ENCODE measurements at regions not wholly inside any gene's neighbourhood (a gene's known extent, or its start where the extent isn't known, plus 50 kb on each side); places are given as distances from the start of the nearest gene placed in this dataset.

DNA sequence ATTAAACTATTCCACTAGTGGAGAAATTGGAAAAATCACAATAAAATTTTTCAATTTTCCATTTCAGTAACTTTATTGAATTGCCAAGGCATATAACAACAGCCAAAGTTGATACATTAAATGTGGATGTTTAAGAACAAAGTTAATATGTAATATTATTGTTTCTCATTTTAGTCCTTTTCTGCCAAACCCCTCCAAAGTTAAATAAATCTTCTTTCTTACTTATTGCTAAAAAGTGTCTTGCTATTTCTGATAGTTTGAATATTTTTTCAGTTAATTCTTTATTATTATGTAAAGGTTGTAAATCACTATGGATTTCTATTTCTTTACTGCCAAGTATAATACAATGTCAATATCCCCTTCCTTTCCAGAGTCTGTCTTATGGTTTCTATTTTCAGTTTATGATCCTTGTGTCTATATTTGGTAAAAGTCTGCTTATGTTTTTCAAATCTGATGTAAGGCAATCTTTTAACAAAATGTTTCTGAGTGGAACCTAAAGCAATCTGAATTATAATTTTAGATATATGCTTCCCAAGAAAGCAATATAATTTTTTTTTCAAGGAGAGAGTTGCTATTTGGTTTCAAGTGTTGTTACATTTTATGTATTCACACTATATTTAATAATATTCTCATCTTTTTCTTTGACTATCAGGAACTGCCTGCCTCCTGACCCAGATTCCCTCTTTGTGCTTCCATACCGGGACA lies 80.3 kb upstream of the RHOBTB1 start:
- no peak overlapping the region for H3K18ac ChIP-seq (ENCODE audit: low read length)
- no peak overlapping the region for H3K27ac ChIP-seq (ENCODE audit: low read depth, low read length)
- DNase-seq, result no peak
- H2AFZ ChIP-seq (ENCODE audit: insufficient read depth, low read length, poor library complexity), result no peak overlapping the region
- no peaks in the 10 kb centered on the region for H3K36me3 ChIP-seq (ENCODE audit: control insufficient read depth in 1 of 2, insufficient read depth in 2 of 2, low read length in 2 of 2)
- H3K9me3 ChIP-seq (ENCODE audit: insufficient read depth, low read depth, low read length), result no peaks in the 10 kb centered on the region
- no CpG with 5 or more reads among the region's 1 CpG for WGBS (ENCODE audit: extremely low coverage, insufficient coverage, insufficient read length)
- H4K12ac ChIP-seq (ENCODE audit: low read depth, low read length), result no peak overlapping the region
- H4K8ac ChIP-seq (ENCODE audit: low read depth, low read length), result no peak overlapping the region
- H2BK5ac ChIP-seq (ENCODE audit: low read depth, low read length, poor library complexity), result no peak overlapping the region
- no peak overlapping the region for H3K9ac ChIP-seq (ENCODE audit: low read length)
- no peak overlapping the region for H2BK120ac ChIP-seq (ENCODE audit: insufficient read depth, low read length, poor library complexity)
- no peak overlapping the region for H2BK12ac ChIP-seq (ENCODE audit: low read length)
- no peak overlapping the region for H3K4me2 ChIP-seq (ENCODE audit: low read length)
- H3K4me1 ChIP-seq (ENCODE audit: control insufficient read depth in 1 of 2, insufficient read depth in 2 of 2, low read length in 2 of 2), result peaks cover 6% of the 10 kb centered on the region in 2 experiments
- H3K14ac ChIP-seq (ENCODE audit: low read length), result no peak overlapping the region
- H4K91ac ChIP-seq (ENCODE audit: low read depth, low read length), result no peak overlapping the region
- H3K79me2 ChIP-seq (ENCODE audit: control insufficient read depth, insufficient read depth, low read length, poor library complexity), result no peaks in the 10 kb centered on the region
- no peak overlapping the region for H3K4ac ChIP-seq (ENCODE audit: low read depth, low read length)
- H3K23ac ChIP-seq (ENCODE audit: low read length), result no peak overlapping the region
- no peaks in the 10 kb centered on the region for H3K27me3 ChIP-seq (ENCODE audit: insufficient read depth, low read length)
- no peak overlapping the region for H3K4me3 ChIP-seq (ENCODE audit: low read depth, low read length)
- H2AK5ac ChIP-seq (ENCODE audit: low read length), result no peak overlapping the region
- H3K79me1 ChIP-seq (ENCODE audit: low read length), result peaks cover 4% of the 10 kb centered on the region

DNA sequence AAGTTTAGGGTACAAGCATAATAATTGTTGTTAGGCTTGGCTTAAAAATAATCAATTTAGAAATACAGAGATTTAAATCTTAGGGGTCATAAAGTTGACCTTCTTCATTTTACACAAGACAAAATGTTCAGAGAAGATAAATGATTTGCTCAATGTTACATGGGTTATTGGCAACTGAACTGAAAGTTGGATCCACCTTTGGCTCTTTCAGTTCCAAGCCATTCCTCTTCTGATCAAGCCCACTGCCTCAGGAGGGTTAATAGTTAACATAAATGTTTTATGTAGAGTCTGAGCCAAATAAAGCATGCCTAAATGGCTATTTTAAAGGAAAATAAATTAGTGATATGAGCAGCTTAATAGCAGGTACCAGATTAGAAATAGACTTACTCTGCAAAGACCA lies 79.1 kb upstream of the RHOBTB1 start:
- Histone ChIP-seq H2BK12ac (ENCODE audit: low read length) (no peak overlapping the region), H3K4me2 (ENCODE audit: low read length) (no peak overlapping the region), H4K91ac (ENCODE audit: low read depth, low read length) (no peak overlapping the region), H3K14ac (ENCODE audit: low read length) (no peak overlapping the region), H3K79me2 (ENCODE audit: control insufficient read depth, insufficient read depth, low read length, poor library complexity) (no peaks in the 10 kb centered on the region), H3K27me3 (ENCODE audit: insufficient read depth, low read length) (no peaks in the 10 kb centered on the region), H3K4me3 (ENCODE audit: low read depth, low read length) (no peak overlapping the region), H3K4ac (ENCODE audit: low read depth, low read length) (no peak overlapping the region), H3K9me3 (ENCODE audit: insufficient read depth, low read depth, low read length) (no peaks in the 10 kb centered on the region), H2BK5ac (ENCODE audit: low read depth, low read length, poor library complexity) (no peak overlapping the region), H3K18ac (ENCODE audit: low read length) (no peak overlapping the region), H3K36me3 (ENCODE audit: control insufficient read depth in 1 of 2, insufficient read depth in 2 of 2, low read length in 2 of 2) (no peaks in the 10 kb centered on the region), H3K4me1 (ENCODE audit: control insufficient read depth in 1 of 2, insufficient read depth in 2 of 2, low read length in 2 of 2) (no peaks in the 10 kb centered on the region), H2BK120ac (ENCODE audit: insufficient read depth, low read length, poor library complexity) (no peak overlapping the region), H3K27ac (ENCODE audit: low read depth, low read length) (no peak overlapping the region), H2AK5ac (ENCODE audit: low read length) (no peak overlapping the region), H3K79me1 (ENCODE audit: low read length) (peaks cover 2% of the 10 kb centered on the region), H4K12ac (ENCODE audit: low read depth, low read length) (no peak overlapping the region), H3K23ac (ENCODE audit: low read length) (no peak overlapping the region), H3K9ac (ENCODE audit: low read length) (no peak overlapping the region), H2AFZ (ENCODE audit: insufficient read depth, low read length, poor library complexity) (no peak overlapping the region), H4K8ac (ENCODE audit: low read depth, low read length) (no peak overlapping the region)
- DNase-seq, result no peak

DNA sequence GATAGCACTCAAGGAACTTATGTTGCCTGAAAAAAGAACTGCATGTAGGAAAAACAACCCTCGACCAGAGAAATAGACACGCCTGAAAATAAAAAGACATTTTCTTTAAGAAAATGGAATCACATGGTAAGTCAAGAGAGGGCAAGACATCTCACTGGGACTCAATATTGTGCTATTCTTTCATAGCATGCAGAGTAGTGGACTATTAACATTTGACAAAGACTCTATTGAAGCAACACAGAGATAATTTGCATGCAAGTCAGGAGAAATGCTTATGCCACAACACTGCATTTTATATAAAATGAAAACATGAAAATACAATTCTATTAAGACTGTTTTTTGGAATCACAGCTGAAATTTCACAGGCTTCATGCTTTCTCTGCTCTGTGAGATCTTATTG lies 77.9 kb upstream of the RHOBTB1 start:
- no peak for DNase-seq
- no peak overlapping the region for H2BK12ac ChIP-seq (ENCODE audit: low read length)
- no peaks in the 10 kb centered on the region for H3K9me3 ChIP-seq (ENCODE audit: insufficient read depth, low read depth, low read length)
- H3K79me1 ChIP-seq (ENCODE audit: low read length), result peaks cover 2% of the 10 kb centered on the region
- H3K79me2 ChIP-seq (ENCODE audit: control insufficient read depth, insufficient read depth, low read length, poor library complexity), result no peaks in the 10 kb centered on the region
- no peak overlapping the region for H3K4ac ChIP-seq (ENCODE audit: low read depth, low read length)
- H4K12ac ChIP-seq (ENCODE audit: low read depth, low read length), result no peak overlapping the region
- H4K91ac ChIP-seq (ENCODE audit: low read depth, low read length), result no peak overlapping the region
- no peak overlapping the region for H3K14ac ChIP-seq (ENCODE audit: low read length)
- H3K4me2 ChIP-seq (ENCODE audit: low read length), result no peak overlapping the region
- no peak overlapping the region for H3K9ac ChIP-seq (ENCODE audit: low read length)
- H3K4me3 ChIP-seq (ENCODE audit: low read depth, low read length), result no peak overlapping the region
- H4K8ac ChIP-seq (ENCODE audit: low read depth, low read length), result no peak overlapping the region
- H2BK5ac ChIP-seq (ENCODE audit: low read depth, low read length, poor library complexity), result no peak overlapping the region
- H2AFZ ChIP-seq (ENCODE audit: insufficient read depth, low read length, poor library complexity), result no peak overlapping the region
- no peaks in the 10 kb centered on the region for H3K36me3 ChIP-seq (ENCODE audit: control insufficient read depth in 1 of 2, insufficient read depth in 2 of 2, low read length in 2 of 2)
- H2BK120ac ChIP-seq (ENCODE audit: insufficient read depth, low read length, poor library complexity), result no peak overlapping the region
- H3K27me3 ChIP-seq (ENCODE audit: insufficient read depth, low read length), result no peaks in the 10 kb centered on the region
- WGBS (ENCODE audit: extremely low coverage, insufficient coverage, insufficient read length), result no CpG with 5 or more reads among the region's 2 CpGs
- no peak overlapping the region for H3K23ac ChIP-seq (ENCODE audit: low read length)
- H3K4me1 ChIP-seq (ENCODE audit: control insufficient read depth in 1 of 2, insufficient read depth in 2 of 2, low read length in 2 of 2), result no peaks in the 10 kb centered on the region
- H3K27ac ChIP-seq (ENCODE audit: low read depth, low read length), result no peak overlapping the region
- no peak overlapping the region for H3K18ac ChIP-seq (ENCODE audit: low read length)
- no peak overlapping the region for H2AK5ac ChIP-seq (ENCODE audit: low read length)

DNA sequence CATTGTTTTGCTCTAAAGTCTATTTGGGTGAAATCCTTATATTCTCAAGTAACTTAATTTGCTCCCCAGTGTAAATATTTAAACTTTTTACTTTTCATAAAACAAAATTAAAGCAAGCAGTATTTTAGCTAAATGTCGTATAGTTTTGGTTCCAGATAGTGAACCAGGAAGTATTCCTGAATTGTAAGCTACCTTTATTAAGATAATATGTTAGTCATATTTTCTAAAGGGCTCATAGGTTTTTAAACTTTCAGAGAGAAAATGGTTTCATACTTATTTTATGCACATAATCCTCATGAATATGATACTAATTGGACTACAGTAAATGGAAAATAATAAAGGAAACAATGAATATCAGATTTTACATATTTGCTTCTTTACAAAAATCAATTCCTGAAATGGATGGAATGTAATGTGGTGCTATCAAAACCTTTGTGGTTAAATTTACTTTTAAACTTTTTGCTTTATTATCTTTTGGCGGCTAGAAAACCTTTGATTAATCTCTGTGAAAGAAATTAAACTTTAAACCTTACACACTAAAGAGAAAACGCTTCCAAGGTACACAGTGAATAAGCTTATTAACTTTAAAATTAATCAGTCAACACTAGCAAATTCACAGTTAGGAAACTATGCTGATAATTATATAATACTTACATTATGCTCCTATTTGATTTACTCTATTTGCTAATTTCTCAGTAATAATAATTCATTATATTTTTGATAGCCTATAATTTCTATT lies 76.6 kb upstream of the RHOBTB1 start:
- Histone ChIP-seq H3K9me3 (ENCODE audit: insufficient read depth, low read depth, low read length) (no peaks in the 10 kb centered on the region), H3K4ac (ENCODE audit: low read depth, low read length) (no peak overlapping the region), H3K27ac (ENCODE audit: low read depth, low read length) (no peak overlapping the region), H3K4me3 (ENCODE audit: low read depth, low read length) (no peak overlapping the region), H3K4me1 (ENCODE audit: control insufficient read depth in 1 of 2, insufficient read depth in 2 of 2, low read length in 2 of 2) (no peaks in the 10 kb centered on the region), H3K36me3 (ENCODE audit: control insufficient read depth in 1 of 2, insufficient read depth in 2 of 2, low read length in 2 of 2) (no peaks in the 10 kb centered on the region), H2BK12ac (ENCODE audit: low read length) (no peak overlapping the region), H3K4me2 (ENCODE audit: low read length) (no peak overlapping the region), H2BK5ac (ENCODE audit: low read depth, low read length, poor library complexity) (no peak overlapping the region), H4K8ac (ENCODE audit: low read depth, low read length) (no peak overlapping the region), H2AK5ac (ENCODE audit: low read length) (no peak overlapping the region), H3K14ac (ENCODE audit: low read length) (no peak overlapping the region), H3K18ac (ENCODE audit: low read length) (no peak overlapping the region), H4K12ac (ENCODE audit: low read depth, low read length) (no peak overlapping the region), H3K27me3 (ENCODE audit: insufficient read depth, low read length) (no peaks in the 10 kb centered on the region), H4K91ac (ENCODE audit: low read depth, low read length) (no peak overlapping the region), H3K9ac (ENCODE audit: low read length) (no peak overlapping the region), H2BK120ac (ENCODE audit: insufficient read depth, low read length, poor library complexity) (no peak overlapping the region), H3K79me2 (ENCODE audit: control insufficient read depth, insufficient read depth, low read length, poor library complexity) (no peaks in the 10 kb centered on the region), H3K23ac (ENCODE audit: low read length) (no peak overlapping the region), H3K79me1 (ENCODE audit: low read length) (no peaks in the 10 kb centered on the region), H2AFZ (ENCODE audit: insufficient read depth, low read length, poor library complexity) (no peak overlapping the region)
- no peak for DNase-seq
- no CpG with 5 or more reads among the region's 3 CpGs for WGBS (ENCODE audit: extremely low coverage, insufficient coverage, insufficient read length)

Measured in trophoblast cell (in vitro differentiated cells and primary cell).